Breast epithelium (tissue), 3 donors: ENCODE measurements at regions not wholly inside any gene's neighbourhood (a gene's known extent, or its start where the extent isn't known, plus 50 kb on each side); places are given as distances from the start of the nearest gene placed in this dataset.

ENCODE experiments used
- POLR2A ChIP-seq: fragments of 450-650 bp; IDR thresholded peaks from one replicate; pipeline ENCODE4 v1.6.1; 2016; ENCODE audit warnings: antibody characterized with exemption, mild to moderate bottlenecking, moderate library complexity
- POLR2AphosphoS5 ChIP-seq, 3 donors: sonication (generic); formaldehyde crosslinking; IDR thresholded peaks; one replicate each; pipeline ENCODE4 v1.6.1; 2017; ENCODE audit warnings: antibody characterized with exemption in 3 of 3
- TF ChIP-seq, protein P1 (sequence below), 3 donors: fragments of 450-650 bp; IDR thresholded peaks; one replicate each; pipeline ENCODE4 v1.5.1; 2016 to 2017; ENCODE audit warnings: antibody characterized with exemption in 3 of 3, mild to moderate bottlenecking in 3 of 3, moderate library complexity in 3 of 3

DNA sequence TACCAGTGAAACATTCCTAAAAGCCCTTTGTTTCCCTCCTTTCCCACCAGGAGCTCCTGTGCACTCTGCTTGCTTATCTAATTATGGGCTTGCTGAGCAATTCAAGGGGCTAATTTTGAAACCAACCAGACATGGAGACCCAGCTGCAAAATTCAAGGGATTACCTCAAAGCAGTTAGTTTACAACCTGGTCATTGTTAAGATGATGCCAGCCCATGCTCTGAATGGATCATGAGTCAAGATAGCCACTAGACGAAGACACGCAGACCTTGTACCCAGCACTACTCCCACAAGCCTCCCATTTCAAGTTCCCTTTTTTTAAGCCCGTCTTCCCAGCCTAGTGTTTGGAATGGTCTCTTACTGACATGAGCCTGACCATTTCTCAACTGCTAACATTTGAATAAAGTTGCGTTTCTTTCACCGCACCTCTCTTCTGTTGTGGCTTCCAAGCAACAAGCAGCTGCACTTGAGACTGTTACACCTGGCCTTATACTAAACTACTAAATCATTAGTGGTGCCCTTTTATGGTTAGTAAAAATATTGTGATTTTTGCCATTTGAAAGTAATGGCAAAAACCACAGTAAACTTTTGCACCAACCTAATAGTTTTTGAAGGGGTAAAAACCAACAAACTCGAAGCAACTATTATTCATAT, 315.3 kb upstream of the LUZP2 start:
- TF ChIP-seq POLR2A, result no peak
- TF ChIP-seq, protein P1, sequence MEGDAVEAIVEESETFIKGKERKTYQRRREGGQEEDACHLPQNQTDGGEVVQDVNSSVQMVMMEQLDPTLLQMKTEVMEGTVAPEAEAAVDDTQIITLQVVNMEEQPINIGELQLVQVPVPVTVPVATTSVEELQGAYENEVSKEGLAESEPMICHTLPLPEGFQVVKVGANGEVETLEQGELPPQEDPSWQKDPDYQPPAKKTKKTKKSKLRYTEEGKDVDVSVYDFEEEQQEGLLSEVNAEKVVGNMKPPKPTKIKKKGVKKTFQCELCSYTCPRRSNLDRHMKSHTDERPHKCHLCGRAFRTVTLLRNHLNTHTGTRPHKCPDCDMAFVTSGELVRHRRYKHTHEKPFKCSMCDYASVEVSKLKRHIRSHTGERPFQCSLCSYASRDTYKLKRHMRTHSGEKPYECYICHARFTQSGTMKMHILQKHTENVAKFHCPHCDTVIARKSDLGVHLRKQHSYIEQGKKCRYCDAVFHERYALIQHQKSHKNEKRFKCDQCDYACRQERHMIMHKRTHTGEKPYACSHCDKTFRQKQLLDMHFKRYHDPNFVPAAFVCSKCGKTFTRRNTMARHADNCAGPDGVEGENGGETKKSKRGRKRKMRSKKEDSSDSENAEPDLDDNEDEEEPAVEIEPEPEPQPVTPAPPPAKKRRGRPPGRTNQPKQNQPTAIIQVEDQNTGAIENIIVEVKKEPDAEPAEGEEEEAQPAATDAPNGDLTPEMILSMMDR (IDR thresholded peaks at IDR 0.05), result no peak
- TF ChIP-seq POLR2AphosphoS5 (IDR thresholded peaks at IDR 0.05), result no peak
